ENCODE measurements at regions not wholly inside any gene's neighbourhood (a gene's known extent, or its start where the extent isn't known, plus 50 kb on each side); places are given as distances from the start of the nearest gene placed in this dataset.

- TF ChIP-seq POLR2AphosphoS5 (IDR thresholded peaks at IDR 0.05; ENCODE audit: low read depth, low read length), result no peak
- TF ChIP-seq NRF1 (IDR thresholded peaks at IDR 0.05; ENCODE audit: low read depth, low read length), result no peak
- no peak for TF ChIP-seq FOXM1 (IDR thresholded peaks at IDR 0.05; ENCODE audit: low read depth)
- TF ChIP-seq CTCF (IDR thresholded peaks at IDR 0.05), result no peak
- TF ChIP-seq USF2 (IDR thresholded peaks at IDR 0.05; ENCODE audit: borderline replicate concordance, low read depth, low read length), result no peak
- no peak for TF ChIP-seq RFX5 (IDR thresholded peaks at IDR 0.05; ENCODE audit: low read length)
- TF ChIP-seq EP300 (IDR thresholded peaks at IDR 0.05; ENCODE audit: borderline replicate concordance in 1 of 2, low read depth in 1 of 2, low read length in 1 of 2), result no peak
- TF ChIP-seq TAF1 (IDR thresholded peaks at IDR 0.05; ENCODE audit: borderline replicate concordance, low read depth, low read length), result no peak
- TF ChIP-seq YY1 (IDR thresholded peaks at IDR 0.05; ENCODE audit: low read depth), result no peak
These were observed 1269.4 kb upstream of the CDH6 start for GRCh38 chr5:29924107-29924506.

Data from SK-N-SH (cell line).